NOMO-1 treated with DMSO at 0.1 percent for 48 hours (cell line): ENCODE measurements at regions not wholly inside any gene's neighbourhood (a gene's known extent, or its start where the extent isn't known, plus 50 kb on each side); places are given as distances from the start of the nearest gene placed in this dataset.

Experiments
- DNase-seq: peaks from one replicate; lab custom pipeline; 2025; ENCODE audit not compliant: unreplicated experiment; lab: John Stamatoyannopoulos, UW

DNA sequence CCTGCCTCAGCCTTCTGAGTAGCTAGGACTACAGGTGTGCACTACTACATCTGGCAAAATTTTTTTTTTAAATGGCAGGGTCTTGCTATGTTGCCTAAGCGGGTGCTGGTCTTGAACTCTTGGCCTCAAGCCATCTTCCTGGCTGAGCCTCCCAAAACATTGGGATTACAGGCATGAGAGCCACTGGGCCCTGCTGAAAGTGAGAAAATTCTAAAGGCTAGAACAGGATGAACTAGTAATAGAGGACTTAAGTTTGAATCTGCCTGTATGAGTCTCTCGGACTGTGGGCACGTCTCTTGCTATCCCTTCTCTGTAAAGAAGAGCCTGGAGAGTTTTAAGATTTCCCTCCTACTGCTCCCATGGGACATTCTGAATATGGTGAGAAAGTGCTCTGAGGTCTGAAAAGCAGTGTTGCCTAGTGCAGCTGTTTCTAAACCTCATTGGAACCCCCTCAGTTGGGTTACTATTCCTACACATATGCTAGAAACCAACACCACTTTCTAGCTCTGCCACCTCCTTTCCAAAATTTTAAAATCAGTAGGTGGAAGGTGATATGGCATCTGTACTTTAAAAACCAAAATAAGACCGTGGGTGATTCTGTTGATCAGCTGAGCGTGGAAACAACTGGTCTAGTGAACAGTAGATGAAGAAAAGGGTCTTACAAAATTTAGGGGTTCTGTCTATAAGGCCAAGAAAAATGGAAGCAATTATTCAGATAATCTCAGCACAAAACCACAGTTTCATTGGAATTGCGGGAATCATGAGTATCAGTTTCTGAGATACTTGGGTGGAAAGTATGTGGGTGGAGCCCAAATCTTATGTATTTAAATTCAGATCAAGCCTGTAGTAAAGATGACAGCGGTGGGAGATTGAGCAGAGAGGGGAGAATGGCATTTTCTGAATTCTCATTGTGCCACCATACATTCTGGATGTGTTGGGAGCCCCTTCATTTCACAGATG, 259.8 kb upstream of the CXCR4 start:
- no peak for DNase-seq

DNA sequence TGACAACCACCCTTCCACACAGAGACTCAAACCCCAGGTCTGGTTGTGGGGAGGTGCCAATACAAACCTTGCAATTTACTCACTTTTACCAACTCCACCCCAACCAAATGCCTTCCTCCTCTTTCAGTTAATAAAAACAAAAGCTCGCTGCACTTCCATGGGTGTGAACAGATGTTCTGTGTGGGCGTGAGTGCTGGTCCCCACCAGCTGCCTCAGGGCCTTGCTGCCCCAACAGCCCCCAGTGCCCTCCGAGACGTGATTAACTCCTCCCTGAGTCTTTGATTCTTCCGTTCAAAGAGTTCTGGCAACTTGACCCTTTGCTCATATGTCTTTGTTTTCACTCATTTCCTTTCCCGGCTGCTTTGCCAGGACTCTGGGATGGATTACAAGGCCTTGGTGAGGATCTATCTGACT, 258.9 kb upstream of the CXCR4 start:
- DNase-seq: no peak

DNA sequence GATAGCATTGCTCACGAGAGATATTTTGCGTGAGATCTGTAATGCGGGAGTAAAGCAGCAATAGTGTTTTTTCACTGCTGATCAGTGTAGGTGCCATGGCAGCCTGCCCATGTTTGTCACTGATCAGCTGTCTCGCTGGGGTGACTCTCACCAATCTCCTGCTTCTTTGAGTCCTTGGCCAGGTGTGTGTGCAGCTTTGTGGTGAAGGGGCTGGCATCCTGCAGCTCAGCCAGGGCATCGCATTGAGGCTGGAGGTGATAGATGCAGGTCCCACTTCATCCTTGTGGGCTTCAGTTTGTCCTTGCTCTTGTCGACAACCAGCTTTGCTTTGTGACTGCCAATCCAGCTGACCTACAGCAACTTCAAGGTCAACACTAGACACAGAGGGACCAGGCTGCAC, 258.3 kb upstream of the CXCR4 start:
- no peak for DNase-seq

DNA sequence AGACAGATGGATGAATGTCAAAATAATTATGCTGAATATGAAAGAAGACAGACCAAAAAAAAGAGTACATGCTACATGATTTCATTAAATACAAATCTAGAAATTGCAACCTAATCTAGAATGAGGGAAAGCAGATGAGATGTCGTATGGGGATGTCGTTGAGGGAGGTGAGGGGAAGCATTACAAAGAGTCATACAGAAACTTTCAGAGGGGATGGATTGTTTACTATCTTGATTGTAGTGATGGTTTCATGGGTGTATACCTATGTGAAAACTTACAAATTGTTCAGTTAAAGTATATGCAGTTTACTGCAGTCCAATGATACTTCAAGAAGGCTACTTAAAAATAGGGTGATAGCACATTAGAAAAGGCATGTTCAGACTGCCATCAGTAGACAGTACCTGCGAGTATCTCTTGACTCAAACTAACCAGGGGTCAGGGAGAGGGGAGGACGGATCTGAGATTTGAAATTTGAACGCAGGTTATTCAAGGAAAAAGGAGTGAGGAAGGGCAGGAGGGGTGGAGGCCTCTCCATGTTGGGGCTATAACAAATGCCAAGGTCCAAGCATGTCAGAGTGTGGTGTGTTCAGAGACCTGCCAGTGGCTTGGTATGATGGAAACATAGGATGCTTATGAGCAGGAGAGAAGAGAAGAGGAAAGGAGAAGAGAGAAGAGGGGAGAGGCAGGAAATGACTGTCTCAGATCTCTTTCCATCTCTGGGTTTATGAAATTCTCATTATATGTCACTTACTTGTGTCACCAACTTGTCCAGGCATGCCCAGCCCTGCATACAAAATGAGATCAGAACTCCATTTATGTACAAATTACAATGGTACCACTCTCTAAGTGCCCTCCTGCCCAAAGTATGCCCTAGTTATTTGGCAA, 257.3 kb upstream of the CXCR4 start:
- DNase-seq: peak; percentile 66

DNA sequence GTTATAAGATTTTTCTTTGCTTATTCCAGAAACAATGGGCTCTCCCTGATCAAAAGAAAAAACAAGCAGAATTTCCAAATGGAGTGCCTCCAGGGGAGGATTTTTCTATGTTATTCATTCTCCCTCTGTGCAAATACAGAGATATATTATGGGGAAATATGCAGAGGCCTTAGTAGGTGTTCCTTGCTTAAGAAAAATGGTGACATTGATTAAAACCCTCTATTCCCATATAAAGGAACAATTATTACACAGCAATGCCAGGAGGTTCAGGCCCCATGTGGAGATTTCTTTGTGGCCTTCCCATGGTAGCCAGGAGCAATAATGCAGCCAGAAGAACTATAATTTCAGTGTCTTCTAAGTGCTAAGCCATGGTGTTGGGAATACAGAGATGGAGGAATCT, 255.9 kb upstream of the CXCR4 start:
- DNase-seq: no peak

DNA sequence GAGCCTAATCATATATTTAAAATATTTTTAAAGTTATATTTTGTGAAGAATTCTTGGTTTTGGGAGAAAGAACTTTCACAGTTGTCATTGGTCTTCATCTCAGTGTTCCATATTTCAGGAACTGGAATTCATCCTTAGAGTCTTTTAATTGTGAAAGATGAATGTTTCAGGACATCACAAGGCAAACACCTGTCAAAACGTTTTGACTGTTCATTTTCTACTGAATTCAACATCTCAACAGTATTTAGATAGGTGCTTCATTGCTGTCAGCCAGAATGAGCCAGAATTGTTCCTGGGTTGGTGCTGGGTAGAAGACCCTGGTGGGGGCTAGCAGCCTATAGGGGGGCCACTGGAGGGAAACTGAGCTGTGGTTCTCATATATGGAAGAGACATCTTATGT, 255.1 kb upstream of the CXCR4 start:
- DNase-seq: no peak

DNA sequence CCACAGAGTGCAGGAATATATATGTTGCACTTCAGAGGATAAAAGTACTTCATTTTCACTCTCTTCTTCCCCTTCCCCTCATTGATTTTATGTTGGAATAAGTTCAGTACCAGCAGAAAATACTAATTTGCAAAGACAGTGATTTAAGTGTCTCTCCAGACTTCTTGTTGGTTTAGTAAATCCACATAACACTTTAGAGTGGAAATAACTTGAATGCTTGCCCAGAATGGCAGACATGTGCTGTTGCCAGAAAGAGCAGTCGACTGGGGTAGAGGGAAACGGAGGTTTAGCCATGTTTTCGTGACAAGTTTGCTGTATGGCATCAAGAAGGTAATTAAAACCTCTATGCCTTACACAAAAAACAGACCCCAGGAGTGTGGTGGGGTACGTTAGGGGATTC, 246.0 kb upstream of the CXCR4 start:
- DNase-seq: no peak

DNA sequence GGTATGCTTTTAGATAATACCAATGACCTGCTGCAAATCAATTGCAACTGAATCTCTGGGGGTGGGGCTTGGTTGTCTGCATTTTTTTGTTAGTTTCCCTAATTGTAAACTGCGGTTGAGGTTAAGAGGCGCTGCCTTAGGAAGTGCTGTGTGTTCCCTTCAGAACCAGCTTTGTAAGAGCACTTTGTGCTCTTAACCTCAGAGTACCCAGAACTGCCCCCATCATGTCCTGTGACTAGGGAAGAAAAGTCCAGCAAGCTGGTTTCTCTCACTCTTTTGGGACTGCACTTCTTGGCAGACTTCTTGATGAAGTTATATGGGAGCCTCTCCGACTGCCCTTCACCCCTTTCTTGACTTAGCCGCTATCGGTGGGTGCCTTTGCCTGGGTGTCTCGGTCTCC, 245.5 kb upstream of the CXCR4 start:
- DNase-seq: peak; percentile 37

DNA sequence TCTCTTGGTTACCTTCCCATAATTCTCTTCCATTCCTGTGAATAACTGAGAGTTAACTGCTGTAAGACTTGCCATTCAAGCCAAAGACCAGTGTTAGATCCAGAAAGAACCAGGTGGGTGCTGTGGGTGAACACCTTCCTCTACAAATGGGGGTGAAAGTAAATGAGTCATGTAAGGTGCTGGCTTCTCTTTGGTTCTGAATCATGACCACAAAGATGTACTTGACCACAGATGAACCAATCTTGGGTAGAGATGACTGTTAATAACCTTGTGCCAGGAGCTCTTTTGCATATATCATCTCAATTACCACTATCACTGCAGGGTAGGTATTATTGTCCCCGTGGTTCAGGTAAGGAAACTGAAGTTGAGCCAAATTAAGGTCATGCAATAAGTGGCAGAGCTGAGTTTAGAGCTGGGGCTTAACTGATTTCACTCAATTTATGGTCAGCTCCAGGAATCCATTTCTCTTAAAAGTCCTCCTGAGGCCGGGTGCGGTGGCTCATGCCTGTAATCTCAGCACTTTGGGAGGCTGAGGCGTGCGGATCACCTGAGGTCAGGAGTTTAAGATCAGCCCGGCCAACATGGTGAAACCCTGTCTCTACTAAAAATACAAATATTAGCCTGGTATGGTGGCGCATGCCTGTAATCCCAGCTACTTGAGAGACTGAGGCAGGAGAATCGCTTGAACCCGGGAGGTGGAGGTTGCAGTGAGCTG, 244.9 kb upstream of the CXCR4 start:
- DNase-seq: peak; percentile 18

DNA sequence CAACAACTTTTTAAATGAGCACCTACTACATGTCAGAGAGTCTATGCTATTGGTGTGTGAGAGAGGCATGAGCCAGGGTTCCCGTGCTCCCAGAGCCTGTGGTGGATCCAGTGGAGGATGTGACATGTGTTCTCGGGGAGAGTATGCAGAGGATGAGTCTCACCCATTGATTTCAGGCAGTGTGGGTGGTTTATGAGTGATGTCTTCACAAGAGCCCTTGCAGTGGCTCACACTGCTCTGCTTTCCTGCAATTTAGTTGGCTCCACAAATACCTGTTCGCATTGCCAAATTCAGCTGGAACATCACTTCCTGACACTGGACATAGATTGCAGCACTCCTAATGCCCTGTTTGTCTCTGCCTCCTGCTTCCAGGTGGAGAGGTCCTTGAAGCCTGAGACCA, 243.6 kb upstream of the CXCR4 start:
- DNase-seq: no peak

DNA sequence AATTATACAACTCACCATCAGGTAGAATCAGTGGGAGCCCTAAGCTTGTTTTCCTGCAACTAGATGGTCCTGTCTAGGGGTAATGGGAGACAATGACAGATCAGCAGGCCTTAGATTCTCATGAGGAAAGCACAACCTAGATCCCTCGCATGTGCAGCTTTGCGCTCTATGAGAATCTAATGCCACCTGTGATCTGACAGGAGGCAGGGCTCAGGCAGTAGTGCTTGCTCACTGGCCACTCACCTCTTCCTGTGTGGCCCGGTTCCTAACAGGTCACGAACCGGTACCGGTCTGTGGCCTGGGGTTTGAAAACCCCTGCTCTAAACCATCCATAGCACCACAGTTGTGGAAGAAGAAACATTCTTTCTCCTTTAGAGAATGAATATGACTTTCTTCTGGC, 242.8 kb upstream of the CXCR4 start:
- DNase-seq: no peak

DNA sequence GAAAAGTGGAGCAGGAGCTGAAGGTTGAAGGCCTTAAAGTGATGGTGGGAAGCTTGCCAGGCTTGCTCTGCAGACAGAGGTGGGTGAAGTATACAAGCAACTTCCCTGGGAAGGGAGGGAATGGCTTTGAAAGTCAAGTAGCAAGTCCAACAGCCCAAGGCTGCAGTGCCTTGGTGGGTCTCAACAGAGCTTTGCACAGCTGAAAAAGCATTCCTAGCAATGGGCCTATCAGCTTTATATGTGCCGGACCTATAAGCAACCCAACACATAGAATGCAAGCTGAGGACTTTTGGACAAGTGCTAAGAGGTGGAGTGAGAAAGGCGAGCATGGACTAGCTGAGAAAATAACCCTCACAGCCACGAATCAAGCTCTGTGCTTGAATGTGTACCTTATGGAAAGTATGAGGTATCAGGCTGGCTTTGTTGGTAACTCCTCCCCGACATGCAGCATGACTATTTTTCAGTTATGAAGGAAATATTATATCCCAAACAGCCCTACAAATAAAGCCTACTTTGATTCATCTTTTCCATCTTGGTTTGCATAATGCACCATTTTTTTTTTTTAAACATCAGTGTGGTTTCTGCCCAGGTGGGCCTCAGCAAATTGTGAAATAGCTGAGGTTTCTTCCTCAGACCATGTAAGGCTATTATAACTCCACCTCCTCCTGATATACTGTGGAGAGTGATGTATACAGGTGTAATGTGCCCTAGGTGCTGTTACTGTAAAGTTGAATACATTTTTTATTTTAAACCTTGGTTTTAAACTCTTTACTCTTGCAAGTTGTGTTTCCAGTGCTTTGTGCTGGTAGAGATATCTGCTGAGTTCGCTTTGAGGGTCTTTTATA, 241.4 kb upstream of the CXCR4 start:
- no peak for DNase-seq

DNA sequence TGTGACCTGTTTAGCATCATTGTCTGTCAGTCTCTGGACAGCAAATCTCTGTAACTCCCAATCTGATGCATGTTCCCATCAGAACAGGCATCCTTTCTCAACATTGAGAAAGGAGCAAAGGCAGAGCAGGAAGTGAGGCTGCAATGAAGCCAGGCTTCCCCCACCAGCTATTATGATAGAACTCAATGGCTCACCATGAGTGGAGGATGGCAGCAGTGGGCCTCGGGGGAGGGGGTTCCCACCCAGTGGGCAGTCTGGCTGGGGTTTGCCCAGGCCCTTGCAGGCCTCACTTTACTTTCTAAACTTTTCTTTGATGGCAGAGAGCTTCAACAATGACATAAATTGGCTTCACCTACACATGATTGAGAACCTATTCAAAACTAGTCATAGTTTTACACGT, 240.6 kb upstream of the CXCR4 start:
- no peak for DNase-seq

DNA sequence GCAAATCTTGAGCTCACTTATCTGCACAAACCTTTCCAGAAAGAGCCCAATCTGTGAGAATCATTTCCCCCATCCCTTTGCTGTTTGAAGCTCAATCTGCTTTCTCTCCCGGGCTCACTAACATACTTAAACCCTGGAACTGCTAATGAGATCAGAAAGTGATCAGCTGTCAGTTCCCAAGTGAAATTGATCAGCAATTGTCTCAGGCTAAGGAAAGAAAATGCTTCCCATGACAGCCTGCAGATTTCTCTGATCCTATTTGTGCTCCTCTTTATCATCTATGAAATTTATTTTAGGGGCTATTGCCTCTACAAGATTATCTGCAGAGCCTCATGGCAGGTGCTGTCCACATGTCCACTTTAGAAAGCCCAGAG, 239.0 kb upstream of the CXCR4 start:
- no peak for DNase-seq

DNA sequence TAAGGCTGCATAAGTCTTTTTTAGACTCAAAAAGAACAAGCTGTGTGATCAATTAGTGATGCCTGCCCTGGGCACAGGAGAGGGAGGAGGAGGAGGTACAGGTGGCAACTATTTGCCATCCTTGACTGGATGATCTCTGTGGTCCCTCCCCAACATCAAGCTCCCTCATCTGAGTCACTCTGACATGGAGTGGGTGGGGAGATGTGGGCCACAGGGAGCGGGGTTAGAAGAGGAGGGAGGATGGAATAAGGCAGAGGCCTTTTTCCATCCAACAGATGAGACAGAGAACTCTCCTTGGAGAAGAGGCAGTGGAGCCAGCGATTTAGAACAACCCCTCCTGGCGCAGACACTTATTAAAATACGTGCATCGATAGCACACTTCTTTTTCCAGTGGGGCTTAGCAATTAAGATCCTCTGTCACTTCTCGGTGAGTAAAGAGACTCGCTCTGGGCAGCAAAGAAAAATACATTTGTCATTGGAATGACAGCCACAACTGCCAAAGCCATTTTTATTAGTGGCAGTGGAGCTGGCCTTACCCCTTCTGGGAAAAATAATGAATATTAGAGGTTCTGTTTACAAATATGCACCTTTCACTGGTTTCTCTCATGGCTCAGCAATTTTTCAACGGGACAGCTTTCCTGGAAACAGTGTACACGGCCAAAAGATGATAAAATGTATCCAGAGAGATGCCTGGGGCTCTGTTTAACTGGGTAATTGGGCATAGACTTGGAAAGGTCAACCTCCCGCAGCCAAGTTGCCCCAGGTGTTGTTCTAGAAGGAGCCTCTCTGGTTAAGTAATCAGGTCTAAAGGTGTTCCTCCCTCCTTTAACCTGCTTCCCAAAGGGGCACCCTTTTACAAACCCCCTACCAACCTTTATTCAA, 238.4 kb upstream of the CXCR4 start:
- no peak for DNase-seq

DNA sequence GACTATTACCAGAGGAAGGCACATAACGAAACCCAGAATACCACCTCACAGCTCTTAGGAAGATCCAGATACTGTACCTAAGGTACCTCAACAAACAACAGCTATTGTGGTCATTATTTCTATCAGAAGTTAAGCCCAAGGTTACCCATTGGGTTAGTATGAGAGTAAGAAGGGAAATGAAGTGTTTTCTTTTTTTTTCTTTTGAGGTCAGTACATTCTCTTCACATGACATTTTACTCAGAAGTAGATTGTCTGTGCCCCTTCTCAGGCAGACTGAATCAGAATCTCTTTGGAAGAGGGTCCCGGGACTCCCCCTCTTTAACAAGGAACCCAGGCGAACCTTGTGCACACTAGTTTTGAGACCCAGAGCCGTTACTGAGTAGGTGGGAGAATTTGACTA, 233.7 kb upstream of the CXCR4 start:
- no peak for DNase-seq

DNA sequence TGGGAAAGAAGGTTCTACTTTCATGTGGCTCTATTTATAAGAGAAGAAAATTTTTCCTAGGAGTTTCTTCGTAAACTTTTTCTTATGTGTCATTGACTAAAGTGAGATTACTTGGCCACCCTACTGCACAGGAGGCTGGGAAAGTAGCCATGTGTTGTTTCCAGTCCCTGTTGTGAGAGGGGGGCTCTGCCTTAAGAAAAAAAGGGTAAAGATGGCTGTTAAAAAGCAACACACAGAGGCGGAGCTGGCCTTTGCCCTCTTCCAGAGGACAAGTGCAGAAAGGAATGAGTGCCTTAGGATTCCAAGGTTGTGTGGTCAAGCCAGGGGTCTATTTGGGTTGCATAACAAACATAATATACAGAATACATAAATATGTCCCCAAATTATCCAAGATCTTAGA, 230.0 kb upstream of the CXCR4 start:
- DNase-seq: no peak

DNA sequence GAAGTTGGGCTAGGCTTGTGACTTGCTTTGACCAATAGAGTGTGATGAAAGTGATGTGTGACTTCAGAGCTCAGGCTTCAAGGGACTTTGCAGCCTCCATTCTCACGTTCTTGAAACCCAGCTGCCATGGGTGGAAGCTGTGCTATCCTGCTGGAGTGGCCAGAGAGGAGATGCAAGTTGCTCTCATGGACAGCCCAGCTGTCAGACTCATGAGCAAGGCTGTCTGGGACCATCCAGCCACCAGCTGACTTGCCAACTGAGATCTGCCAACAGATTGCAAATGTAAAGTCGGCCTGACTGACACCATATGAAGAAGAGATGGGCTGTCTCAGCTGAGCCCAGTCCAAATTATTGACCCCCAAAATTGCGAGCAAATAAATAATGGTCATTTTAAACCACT, 226.4 kb upstream of the CXCR4 start:
- no peak for DNase-seq

DNA sequence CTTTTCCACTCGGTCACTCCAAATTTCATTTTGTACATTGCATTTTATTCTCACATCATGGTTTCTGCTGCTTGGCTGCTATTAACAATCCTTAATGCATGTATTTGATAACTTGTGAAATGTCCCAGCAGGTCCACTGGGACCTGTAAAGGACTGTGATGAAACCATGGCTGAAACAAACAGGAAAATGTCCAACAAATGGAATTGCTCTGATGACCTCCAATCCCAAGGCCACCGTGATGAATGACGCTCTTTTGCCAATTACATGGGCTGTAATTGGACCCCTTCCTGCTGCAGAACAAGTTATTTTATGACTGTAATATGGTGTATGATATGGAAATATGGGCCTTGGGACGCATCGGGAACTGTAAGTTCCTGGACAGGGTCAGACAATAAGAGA, 224.2 kb upstream of the CXCR4 start:
- DNase-seq: no peak

DNA sequence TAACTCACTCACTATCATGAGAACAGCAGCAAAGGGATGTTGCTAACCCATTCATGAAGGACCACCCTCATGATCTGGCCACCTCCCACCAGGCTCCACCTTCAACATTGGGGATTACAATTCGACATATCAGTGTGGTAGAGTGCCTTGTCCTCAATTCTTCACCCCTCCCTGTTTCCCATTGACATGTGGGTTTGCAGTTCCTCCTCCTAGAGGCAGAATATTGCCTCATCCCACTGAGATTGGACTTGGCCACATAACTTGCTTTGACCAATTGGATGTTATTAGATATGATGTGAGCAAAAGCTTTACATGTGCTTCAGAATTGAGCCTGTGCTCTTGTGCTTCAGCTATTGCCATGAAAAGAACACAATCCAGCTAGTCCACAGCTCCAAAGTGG, 217.0 kb upstream of the CXCR4 start:
- DNase-seq: peak; percentile 28
